Activated CD8-positive, alpha-beta memory T cell treated with anti-CD3 and anti-CD28 coated beads, Interleukin-2, amount 10 ng/mL, durations not matched to agents 7 days and 5 days (primary cell): ENCODE measurements at regions not wholly inside any gene's neighbourhood (a gene's known extent, or its start where the extent isn't known, plus 50 kb on each side); places are given as distances from the start of the nearest gene placed in this dataset.
"Not testable (repeated sequence)": the region's sequence is repeated elsewhere in the genome, so short reads cannot be mapped to it uniquely, and the experiment has no call there.

ENCODE experiments used
- ATAC-seq: fragments of 150-1000 bp; cut with Tn5 transposase; one replicate; pipeline ENCODE4 v1.10.0; 2021; ENCODE audit warnings: moderate library complexity
- CTCF ChIA-PET: fragments of 350-600 bp; sonication (Branson Sonifier 250); formaldehyde crosslinking; loops from one replicate; lab custom pipeline; 2021; ENCODE audit warnings: antibody characterized with exemption; lab: Charles Lee
- DNase-seq: peaks from one replicate; pipeline ENCODE4 v3.0.0-alpha.2; 2020
- H3K27ac Mint-ChIP-seq: one replicate; pipeline ENCODE4 v1.8.0; 2021; ENCODE audit warnings: mild to moderate bottlenecking, mixed read lengths
- H3K27me3 Mint-ChIP-seq: one replicate; pipeline ENCODE4 v1.8.0; 2021; ENCODE audit warnings: mixed read lengths
- H3K36me3 Mint-ChIP-seq: one replicate; pipeline ENCODE4 v1.8.0; 2021; ENCODE audit warnings: mild to moderate bottlenecking, mixed read lengths
- H3K4me1 Mint-ChIP-seq: one replicate; pipeline ENCODE4 v1.8.0; 2021; ENCODE audit warnings: mixed read lengths
- H3K4me3 Mint-ChIP-seq: one replicate; pipeline ENCODE4 v1.8.0; 2021; ENCODE audit warnings: mild to moderate bottlenecking, moderate library complexity, mixed read lengths
- H3K9me3 Mint-ChIP-seq: one replicate; pipeline ENCODE4 v1.8.0; 2022; ENCODE audit warnings: low read depth, mixed read lengths

GRCh38 chr18:26648509-26649192 lies 100.3 kb upstream of the KCTD1 start:
- H3K27me3 Mint-ChIP-seq: peaks cover 36% of the 10 kb centered on the region
- H3K4me3 Mint-ChIP-seq: no peak overlapping the region
- no peaks in the 10 kb centered on the region for H3K4me1 Mint-ChIP-seq
- DNase-seq (no peak), ATAC-seq (no peak)
- CTCF ChIA-PET: interaction anchor here (1.2 kb wide), 1 partner anchor 96 kb away, joined by 3 read pairs; no protein-coding TSS in a partner anchor
- H3K9me3 Mint-ChIP-seq: no peaks in the 10 kb centered on the region
- H3K36me3 Mint-ChIP-seq: no peaks in the 10 kb centered on the region
- no peak overlapping the region for H3K27ac Mint-ChIP-seq

GRCh38 chr18:26646901-26647300 lies 98.5 kb upstream of the KCTD1 start:
- Mint-ChIP-seq H3K4me1 (no peaks in the 10 kb centered on the region), H3K36me3 (no peaks in the 10 kb centered on the region), H3K27ac (no peak overlapping the region), H3K27me3 (peaks cover 29% of the 10 kb centered on the region), H3K4me3 (no peak overlapping the region), H3K9me3 (no peaks in the 10 kb centered on the region)
- DNase-seq (no peak), ATAC-seq (no peak)
- CTCF ChIA-PET: interaction anchor here (1.7 to 2.5 kb wide), 2 partner anchors 25 to 340 kb away, joined by 7 to 8 read pairs; no protein-coding TSS in a partner anchor

GRCh38 chr18:26642440-26643348 lies 94.3 kb upstream of the KCTD1 start:
- peaks cover 8% of the 10 kb centered on the region for H3K27me3 Mint-ChIP-seq
- CTCF ChIA-PET: no interaction called here
- H3K36me3 Mint-ChIP-seq: no peaks in the 10 kb centered on the region
- H3K27ac Mint-ChIP-seq: no peak overlapping the region
- H3K4me3 Mint-ChIP-seq: no peak overlapping the region
- ATAC-seq (no peak), DNase-seq (no peak)
- H3K4me1 Mint-ChIP-seq: no peaks in the 10 kb centered on the region
- no peaks in the 10 kb centered on the region for H3K9me3 Mint-ChIP-seq

GRCh38 chr18:26640541-26640940 lies 92.2 kb upstream of the KCTD1 start:
- no peak for DNase-seq
- no peak for ATAC-seq
- H3K27ac Mint-ChIP-seq: no peak overlapping the region
- H3K36me3 Mint-ChIP-seq: no peaks in the 10 kb centered on the region
- no peaks in the 10 kb centered on the region for H3K9me3 Mint-ChIP-seq
- CTCF ChIA-PET: no interaction called here
- no peak overlapping the region for H3K4me3 Mint-ChIP-seq
- H3K4me1 Mint-ChIP-seq: no peaks in the 10 kb centered on the region
- peaks cover 3% of the 10 kb centered on the region for H3K27me3 Mint-ChIP-seq

GRCh38 chr18:26639149-26639548 lies 90.8 kb upstream of the KCTD1 start:
- Mint-ChIP-seq H3K27me3 (peaks cover 5% of the 10 kb centered on the region), H3K27ac (no peak overlapping the region), H3K4me1 (no peaks in the 10 kb centered on the region), H3K36me3 (no peaks in the 10 kb centered on the region), H3K9me3 (no peaks in the 10 kb centered on the region), H3K4me3 (no peak overlapping the region)
- no peak for DNase-seq
- ATAC-seq: no peak
- CTCF ChIA-PET: no interaction called here

GRCh38 chr18:26637983-26638382 lies 89.6 kb upstream of the KCTD1 start:
- Mint-ChIP-seq H3K4me3 (no peak overlapping the region), H3K4me1 (no peaks in the 10 kb centered on the region), H3K9me3 (no peaks in the 10 kb centered on the region), H3K27ac (no peak overlapping the region), H3K27me3 (peaks cover 4% of the 10 kb centered on the region), H3K36me3 (no peaks in the 10 kb centered on the region)
- DNase-seq (no peak), ATAC-seq (no peak)
- CTCF ChIA-PET: no interaction called here

GRCh38 chr18:26637324-26637723 lies 89.0 kb upstream of the KCTD1 start:
- H3K4me1 Mint-ChIP-seq: no peaks in the 10 kb centered on the region
- no peak overlapping the region for H3K27ac Mint-ChIP-seq
- H3K27me3 Mint-ChIP-seq: peaks cover 4% of the 10 kb centered on the region
- no peaks in the 10 kb centered on the region for H3K9me3 Mint-ChIP-seq
- ATAC-seq (no peak), DNase-seq (no peak)
- CTCF ChIA-PET: no interaction called here
- no peaks in the 10 kb centered on the region for H3K36me3 Mint-ChIP-seq
- no peak overlapping the region for H3K4me3 Mint-ChIP-seq

- ATAC-seq: no peak
- Mint-ChIP-seq H3K9me3 (no peaks in the 10 kb centered on the region), H3K4me1 (no peaks in the 10 kb centered on the region), H3K27me3 (peaks cover 4% of the 10 kb centered on the region), H3K27ac (no peak overlapping the region), H3K4me3 (no peak overlapping the region), H3K36me3 (no peaks in the 10 kb centered on the region)
- CTCF ChIA-PET: no interaction called here
- DNase-seq: no peak
Observed at GRCh38 chr18:26635466-26635865, 87.1 kb upstream of the KCTD1 start.

GRCh38 chr18:26634631-26635030 lies 86.3 kb upstream of the KCTD1 start:
- H3K9me3 Mint-ChIP-seq: no peaks in the 10 kb centered on the region
- no peak overlapping the region for H3K27ac Mint-ChIP-seq
- CTCF ChIA-PET: no interaction called here
- DNase-seq: no peak
- H3K4me1 Mint-ChIP-seq: no peaks in the 10 kb centered on the region
- no peaks in the 10 kb centered on the region for H3K36me3 Mint-ChIP-seq
- ATAC-seq: no peak
- H3K4me3 Mint-ChIP-seq: no peak overlapping the region
- peaks cover 4% of the 10 kb centered on the region for H3K27me3 Mint-ChIP-seq

- H3K9me3 Mint-ChIP-seq: no peaks in the 10 kb centered on the region
- no peak overlapping the region for H3K27ac Mint-ChIP-seq
- peaks cover 4% of the 10 kb centered on the region for H3K27me3 Mint-ChIP-seq
- H3K4me1 Mint-ChIP-seq: no peaks in the 10 kb centered on the region
- no peak for DNase-seq
- no peaks in the 10 kb centered on the region for H3K36me3 Mint-ChIP-seq
- H3K4me3 Mint-ChIP-seq: no peak overlapping the region
- CTCF ChIA-PET: no interaction called here
- no peak for ATAC-seq
Observed at GRCh38 chr18:26631135-26631534, 82.8 kb upstream of the KCTD1 start.

- Mint-ChIP-seq H3K4me1 (no peaks in the 10 kb centered on the region), H3K27me3 (peaks cover 4% of the 10 kb centered on the region), H3K27ac (no peak overlapping the region), H3K36me3 (no peaks in the 10 kb centered on the region), H3K9me3 (peaks cover 3% of the 10 kb centered on the region), H3K4me3 (no peak overlapping the region)
- ATAC-seq (no peak), DNase-seq (no peak)
- CTCF ChIA-PET: no interaction called here
Observed at GRCh38 chr18:26630596-26630995, 82.2 kb upstream of the KCTD1 start.

- peaks cover 3% of the 10 kb centered on the region for H3K36me3 Mint-ChIP-seq
- CTCF ChIA-PET: no interaction called here
Observed at GRCh38 chr18:26628017-26628416, 79.7 kb upstream of the KCTD1 start.

GRCh38 chr18:26624443-26624842 lies 76.1 kb upstream of the KCTD1 start:
- peaks cover 3% of the 10 kb centered on the region for H3K36me3 Mint-ChIP-seq
- CTCF ChIA-PET: no interaction called here
- H3K9me3 Mint-ChIP-seq: peaks cover 17% of the 10 kb centered on the region
- no peak overlapping the region for H3K27ac Mint-ChIP-seq
- DNase-seq (no peak), ATAC-seq (no peak)
- no peak overlapping the region for H3K4me3 Mint-ChIP-seq
- H3K27me3 Mint-ChIP-seq: no peaks in the 10 kb centered on the region
- H3K4me1 Mint-ChIP-seq: no peaks in the 10 kb centered on the region

More at GRCh38 chr18:26628017-26628416, 79.7 kb upstream of the KCTD1 start:
- H3K4me3 Mint-ChIP-seq: no peak overlapping the region
- DNase-seq (no peak), ATAC-seq (no peak)
- peaks cover 15% of the 10 kb centered on the region for H3K9me3 Mint-ChIP-seq
- no peak overlapping the region for H3K27ac Mint-ChIP-seq
- H3K27me3 Mint-ChIP-seq: no peaks in the 10 kb centered on the region
- no peaks in the 10 kb centered on the region for H3K4me1 Mint-ChIP-seq

- ATAC-seq, H3K27ac Mint-ChIP-seq, H3K4me3 Mint-ChIP-seq, H3K27me3 Mint-ChIP-seq, DNase-seq, CTCF ChIA-PET, H3K4me1 Mint-ChIP-seq, H3K36me3 Mint-ChIP-seq: not testable (repeated sequence)
- peaks cover 17% of the 10 kb centered on the region for H3K9me3 Mint-ChIP-seq
Observed at GRCh38 chr18:26623314-26623713, 75.0 kb upstream of the KCTD1 start.
